ENCODE measurements at regions not wholly inside any gene's neighbourhood (a gene's known extent, or its start where the extent isn't known, plus 50 kb on each side); places are given as distances from the start of the nearest gene placed in this dataset.

- intact Hi-C loops (cut with micrococcal nuclease) = loop anchor here (10.0 kb wide), 1 partner anchor 95 kb away; no protein-coding TSS in a partner anchor
Observed at GRCh38 chr3:160129459-160130061, 95.7 kb upstream of the C3orf80 start.

GRCh38 chr3:160130071-160130470, 95.2 kb upstream of the C3orf80 start:
- intact Hi-C loops (cut with micrococcal nuclease) = loop anchor here (10.0 kb wide), 1 partner anchor 95 kb away; no protein-coding TSS in a partner anchor

GRCh38 chr3:160130950-160131349, 94.3 kb upstream of the C3orf80 start:
- intact Hi-C loops (cut with micrococcal nuclease) = loop anchor here (10.0 kb wide), 1 partner anchor 96 kb away; no protein-coding TSS in a partner anchor

- intact Hi-C loops (cut with micrococcal nuclease) = loop anchor here (10.0 kb wide), 1 partner anchor 97 kb away; no protein-coding TSS in a partner anchor
Observed at GRCh38 chr3:160132226-160132625, 93.0 kb upstream of the C3orf80 start.

GRCh38 chr3:160133757-160134156, 91.5 kb upstream of the C3orf80 start:
- intact Hi-C loops (cut with micrococcal nuclease) = loop anchor here (10.0 kb wide), 1 partner anchor 99 kb away; no protein-coding TSS in a partner anchor

- intact Hi-C loops (cut with micrococcal nuclease) = loop anchor here (10.0 kb wide), 1 partner anchor 100 kb away; no protein-coding TSS in a partner anchor
Observed at GRCh38 chr3:160134454-160134853, 90.8 kb upstream of the C3orf80 start.

- intact Hi-C loops (cut with micrococcal nuclease) = loop anchor here (10.0 kb wide), 1 partner anchor 100 kb away; no protein-coding TSS in a partner anchor
Observed at GRCh38 chr3:160134964-160135363, 90.3 kb upstream of the C3orf80 start.

GRCh38 chr3:160135851-160136250, 89.4 kb upstream of the C3orf80 start:
- intact Hi-C loops (cut with micrococcal nuclease) = loop anchor here (10.0 kb wide), 1 partner anchor 101 kb away; no protein-coding TSS in a partner anchor

GRCh38 chr3:160136421-160136820, 88.8 kb upstream of the C3orf80 start:
- intact Hi-C loops (cut with micrococcal nuclease) = loop anchor here (10.0 kb wide), 1 partner anchor 102 kb away; no protein-coding TSS in a partner anchor

GRCh38 chr3:160139291-160139690, 85.9 kb upstream of the C3orf80 start:
- intact Hi-C loops (cut with micrococcal nuclease) = loop anchor here (10.0 kb wide), 1 partner anchor 104 kb away; no protein-coding TSS in a partner anchor

- intact Hi-C loops (cut with micrococcal nuclease) = no loop called here
Observed at GRCh38 chr3:160140756-160141155, 84.5 kb upstream of the C3orf80 start.

- intact Hi-C loops (cut with micrococcal nuclease) = no loop called here
Observed at GRCh38 chr3:160141485-160142185, 83.6 kb upstream of the C3orf80 start.

GRCh38 chr3:160143482-160143881, 81.7 kb upstream of the C3orf80 start:
- intact Hi-C loops (cut with micrococcal nuclease) = no loop called here

- intact Hi-C loops (cut with micrococcal nuclease) = no loop called here
Observed at GRCh38 chr3:160150066-160150465, 75.2 kb upstream of the C3orf80 start.

GRCh38 chr3:160150525-160150924, 74.7 kb upstream of the C3orf80 start:
- intact Hi-C loops (cut with micrococcal nuclease) = no loop called here

GRCh38 chr3:160152638-160153037, 72.6 kb upstream of the C3orf80 start:
- intact Hi-C loops (cut with micrococcal nuclease) = no loop called here

- intact Hi-C loops (cut with micrococcal nuclease) = no loop called here
Observed at GRCh38 chr3:160154033-160154432, 71.2 kb upstream of the C3orf80 start.

- intact Hi-C loops (cut with micrococcal nuclease) = no loop called here
Observed at GRCh38 chr3:160154596-160154995, 70.6 kb upstream of the C3orf80 start.

GRCh38 chr3:160157321-160157720, 67.9 kb upstream of the C3orf80 start:
- intact Hi-C loops (cut with micrococcal nuclease) = no loop called here

GRCh38 chr3:160159341-160159740, 65.9 kb upstream of the C3orf80 start:
- intact Hi-C loops (cut with micrococcal nuclease) = no loop called here

GRCh38 chr3:160159806-160160205, 65.4 kb upstream of the C3orf80 start:
- intact Hi-C loops (cut with micrococcal nuclease) = loop anchor here (5.0 kb wide), 1 partner anchor 128 kb away; no protein-coding TSS in a partner anchor

- intact Hi-C loops (cut with micrococcal nuclease) = loop anchor here (5.0 kb wide), 1 partner anchor 130 kb away; no protein-coding TSS in a partner anchor
Observed at GRCh38 chr3:160161921-160162320, 63.3 kb upstream of the C3orf80 start.

All from T-helper 2 cell treated with Interferon-gamma antibody and Interleukin-4, amounts not matched to agents 100 ng/mL and 5 ng/mL, for 36 hours (primary cell).